ENCODE measurements at regions not wholly inside any gene's neighbourhood (a gene's known extent, or its start where the extent isn't known, plus 50 kb on each side); places are given as distances from the start of the nearest gene placed in this dataset.

GRCh38 chr14:38336298-38336697 lies 80.4 kb upstream of the CLEC14A start:
- no peak for DNase-seq (ENCODE audit: low read depth, low spot score)

GRCh38 chr14:38330275-38330674 lies 74.4 kb upstream of the CLEC14A start:
- no peak for DNase-seq (ENCODE audit: low read depth, low spot score)

GRCh38 chr14:38329246-38329645 lies 73.4 kb upstream of the CLEC14A start:
- no peak for DNase-seq (ENCODE audit: low read depth, low spot score)

GRCh38 chr14:38316922-38317321 lies 61.0 kb upstream of the CLEC14A start:
- no peak for DNase-seq (ENCODE audit: low read depth, low spot score)

- no peak for DNase-seq (ENCODE audit: low read depth, low spot score)
Measured at GRCh38 chr14:38311655-38312054, 55.8 kb upstream of the CLEC14A start.

GRCh38 chr14:38310420-38310995 lies 54.6 kb upstream of the CLEC14A start:
- no peak for DNase-seq (ENCODE audit: low read depth, low spot score)

- DNase-seq (ENCODE audit: low read depth, low spot score): no peak
Measured at GRCh38 chr14:38309522-38310277, 53.8 kb upstream of the CLEC14A start.
